Osteoblast (primary cell): ENCODE measurements at regions not wholly inside any gene's neighbourhood (a gene's known extent, or its start where the extent isn't known, plus 50 kb on each side); places are given as distances from the start of the nearest gene placed in this dataset.
A peak's percentile ranks its signal among the peaks of the same experiment; 100 is the strongest.

ENCODE experiments used
- DNase-seq: peaks from one replicate; pipeline ENCODE4 v3.0.0; 2011; ENCODE audit warnings: low spot score, mixed read lengths; ENCODE audit not compliant: insufficient read length; ENCODE audit errors: missing footprints
- H2AFZ ChIP-seq: 2 replicates; pipeline ENCODE4 v1.6.0; 2011; ENCODE audit warnings: mild to moderate bottlenecking, low read length
- H3K27ac ChIP-seq: 2 replicates; pipeline ENCODE4 v1.5.1; 2011; ENCODE audit warnings: mild to moderate bottlenecking, low read depth, low read length, moderate library complexity
- H3K27me3 ChIP-seq: 2 replicates; pipeline ENCODE4 v1.6.0; 2012; ENCODE audit warnings: mild to moderate bottlenecking, control low read depth, inconsistent platforms, low read length, moderate library complexity; ENCODE audit not compliant: insufficient read depth
- H3K36me3 ChIP-seq: 2 replicates; pipeline ENCODE4 v1.5.1; 2011; ENCODE audit warnings: mild to moderate bottlenecking, low read length, control low read depth, moderate library complexity; ENCODE audit not compliant: insufficient read depth
- H3K4me1 ChIP-seq: 2 replicates; pipeline ENCODE4 v1.5.1; 2011; ENCODE audit warnings: mild to moderate bottlenecking, low read length, control low read depth, moderate library complexity; ENCODE audit not compliant: insufficient read depth
- H3K4me2 ChIP-seq: 2 replicates; pipeline ENCODE4 v1.6.0; 2011; ENCODE audit warnings: mild to moderate bottlenecking, low read length; ENCODE audit not compliant: insufficient read depth
- H3K4me3 ChIP-seq: fragments of 200-600 bp; sonication (generic); 3 replicates; pipeline ENCODE4 v1.5.1; 2012; ENCODE audit warnings: mild to moderate bottlenecking, low read length, inconsistent platforms; ENCODE audit not compliant: insufficient read depth
- H3K79me2 ChIP-seq: 2 replicates; pipeline ENCODE4 v1.6.0; 2012; ENCODE audit warnings: mild to moderate bottlenecking, low read length, control low read depth, inconsistent platforms; ENCODE audit not compliant: insufficient read depth
- H3K9me3 ChIP-seq: 2 replicates; pipeline ENCODE4 v1.5.1; 2011; ENCODE audit warnings: low read depth, low read length, control low read depth
- H4K20me1 ChIP-seq: 2 replicates; pipeline ENCODE4 v1.6.0; 2012; ENCODE audit warnings: mild to moderate bottlenecking, low read length, control low read depth; ENCODE audit not compliant: insufficient read depth
- CTCF ChIP-seq: IDR thresholded peaks from 2 replicates; pipeline ENCODE4 v1.5.1; 2011; ENCODE audit warnings: mild to moderate bottlenecking, low read depth, low read length, moderate library complexity; ENCODE audit errors: extremely low read depth

- H2AFZ ChIP-seq = peak overlapping the region; percentile 49
These were observed 121.6 kb upstream of the ADAMTS16 start for GRCh38 chr5:5018578-5018970.

GRCh38 chr5:5021436-5021835 is 118.7 kb upstream of the ADAMTS16 start:
- no peaks in the 10 kb centered on the region for H3K36me3 ChIP-seq
- H3K4me2 ChIP-seq = no peak overlapping the region
- no peak overlapping the region for H3K4me3 ChIP-seq
- H3K4me1 ChIP-seq = peaks cover 16% of the 10 kb centered on the region
- TF ChIP-seq CTCF = no peak
- no peak for DNase-seq
- no peak overlapping the region for H2AFZ ChIP-seq
- no peaks in the 10 kb centered on the region for H3K27me3 ChIP-seq
- no peaks in the 10 kb centered on the region for H4K20me1 ChIP-seq
- H3K9me3 ChIP-seq = no peaks in the 10 kb centered on the region
- H3K79me2 ChIP-seq = no peaks in the 10 kb centered on the region
- no peak overlapping the region for H3K27ac ChIP-seq

More at GRCh38 chr5:5018578-5018970, 121.6 kb upstream of the ADAMTS16 start:
- peak overlapping the region; percentile 5 for H3K4me3 ChIP-seq
- no peaks in the 10 kb centered on the region for H3K9me3 ChIP-seq
- H3K4me1 ChIP-seq = peaks cover 30% of the 10 kb centered on the region
- H3K4me2 ChIP-seq = peak overlapping the region; percentile 35
- no peaks in the 10 kb centered on the region for H3K79me2 ChIP-seq
- no peaks in the 10 kb centered on the region for H3K36me3 ChIP-seq
- peak overlapping the region; percentile 82 for H3K27ac ChIP-seq
- no peaks in the 10 kb centered on the region for H4K20me1 ChIP-seq
- no peaks in the 10 kb centered on the region for H3K27me3 ChIP-seq
- TF ChIP-seq CTCF = no peak
- DNase-seq = no peak

DNA sequence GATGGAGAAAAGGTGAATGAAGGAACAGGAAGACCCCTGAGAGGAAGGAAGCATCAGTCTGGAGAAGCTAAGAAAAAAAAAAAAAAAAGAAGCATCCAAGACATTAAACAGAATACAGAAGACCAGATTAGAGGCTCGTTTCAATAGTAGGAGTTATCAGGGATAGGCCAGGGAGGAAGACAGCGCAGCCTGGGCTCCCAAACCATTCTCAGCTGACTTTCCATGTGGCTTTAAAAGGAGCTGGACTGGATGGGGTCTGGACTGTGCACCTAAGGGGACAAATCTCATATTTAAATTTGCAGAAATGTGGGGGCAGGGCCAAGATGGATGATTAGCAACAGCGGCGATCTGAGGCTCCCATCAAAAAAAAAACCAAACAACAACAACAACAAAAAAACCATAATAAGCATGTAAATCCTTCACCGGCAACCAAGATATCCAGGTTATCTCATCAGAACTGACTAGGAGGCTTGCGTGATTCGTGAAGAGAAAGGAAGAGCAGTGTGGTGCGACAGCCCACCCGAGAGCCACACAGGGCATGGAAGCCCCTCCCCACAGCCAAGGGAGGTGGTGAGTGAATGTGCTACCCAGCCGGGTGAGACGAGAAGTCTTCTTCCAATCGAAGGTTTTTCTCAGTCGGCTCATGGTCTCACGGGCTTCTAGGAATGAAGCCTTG is 114.9 kb upstream of the ADAMTS16 start:
- Histone ChIP-seq H4K20me1 (no peaks in the 10 kb centered on the region), H2AFZ (no peak overlapping the region), H3K27ac (no peak overlapping the region), H3K79me2 (no peaks in the 10 kb centered on the region), H3K4me1 (no peaks in the 10 kb centered on the region), H3K4me2 (no peak overlapping the region), H3K4me3 (no peak overlapping the region), H3K36me3 (no peaks in the 10 kb centered on the region), H3K9me3 (no peaks in the 10 kb centered on the region), H3K27me3 (no peaks in the 10 kb centered on the region)
- no peak for TF ChIP-seq CTCF
- no peak for DNase-seq

GRCh38 chr5:5025774-5026408 is 114.2 kb upstream of the ADAMTS16 start:
- no peaks in the 10 kb centered on the region for H3K36me3 ChIP-seq
- no peaks in the 10 kb centered on the region for H3K9me3 ChIP-seq
- H3K27me3 ChIP-seq = no peaks in the 10 kb centered on the region
- H3K27ac ChIP-seq = no peak overlapping the region
- no peaks in the 10 kb centered on the region for H3K4me1 ChIP-seq
- no peak overlapping the region for H2AFZ ChIP-seq
- no peak overlapping the region for H3K4me3 ChIP-seq
- no peak for DNase-seq
- H3K4me2 ChIP-seq = no peak overlapping the region
- no peak for TF ChIP-seq CTCF
- no peaks in the 10 kb centered on the region for H4K20me1 ChIP-seq
- H3K79me2 ChIP-seq = no peaks in the 10 kb centered on the region
